Fibroblast of pulmonary artery (primary cell): ENCODE measurements at regions not wholly inside any gene's neighbourhood (a gene's known extent, or its start where the extent isn't known, plus 50 kb on each side); places are given as distances from the start of the nearest gene placed in this dataset.
A peak's percentile ranks its signal among the peaks of the same experiment; 100 is the strongest.

ENCODE experiments used
- DNase-seq: peaks from one replicate; pipeline ENCODE4 v3.0.0-alpha.2; 2010; ENCODE audit warnings: low read depth
- H3K4me3 ChIP-seq: replicated peaks from 2 replicates; pipeline ENCODE4 v1.5.1; 2011; ENCODE audit warnings: low read depth, mild to moderate bottlenecking, control low read depth, low read length, moderate library complexity
- CTCF ChIP-seq: IDR thresholded peaks from 2 replicates; pipeline ENCODE4 v1.5.1; 2011; ENCODE audit warnings: mild to moderate bottlenecking, control low read depth, low read length, inconsistent platforms; ENCODE audit errors: missing control alignments

GRCh38 chr4:187215438-187215837, 491.8 kb upstream of the FAT1 start:
- DNase-seq: no peak
- no peak overlapping the region for H3K4me3 ChIP-seq
- TF ChIP-seq CTCF: no peak

GRCh38 chr4:187218705-187219245, 495.1 kb upstream of the FAT1 start:
- no peak overlapping the region for H3K4me3 ChIP-seq
- TF ChIP-seq CTCF: no peak
- peak; percentile 36 for DNase-seq

- H3K4me3 ChIP-seq: no peak overlapping the region
- TF ChIP-seq CTCF: no peak
- DNase-seq: no peak
Measured at GRCh38 chr4:187224560-187224959, 500.9 kb upstream of the FAT1 start.

GRCh38 chr4:187227907-187228704, 504.4 kb upstream of the FAT1 start:
- DNase-seq: no peak
- H3K4me3 ChIP-seq: no peak overlapping the region
- TF ChIP-seq CTCF: no peak

GRCh38 chr4:187232196-187232595, 508.5 kb upstream of the FAT1 start:
- no peak for DNase-seq
- TF ChIP-seq CTCF: no peak
- H3K4me3 ChIP-seq: no peak overlapping the region

GRCh38 chr4:187232796-187233195, 509.1 kb upstream of the FAT1 start:
- TF ChIP-seq CTCF: no peak
- no peak overlapping the region for H3K4me3 ChIP-seq
- no peak for DNase-seq
